ENCODE measurements at regions not wholly inside any gene's neighbourhood (a gene's known extent, or its start where the extent isn't known, plus 50 kb on each side); places are given as distances from the start of the nearest gene placed in this dataset.
"Not testable (repeated sequence)": the region's sequence is repeated elsewhere in the genome, so short reads cannot be mapped to it uniquely, and the experiment has no call there.

DNA sequence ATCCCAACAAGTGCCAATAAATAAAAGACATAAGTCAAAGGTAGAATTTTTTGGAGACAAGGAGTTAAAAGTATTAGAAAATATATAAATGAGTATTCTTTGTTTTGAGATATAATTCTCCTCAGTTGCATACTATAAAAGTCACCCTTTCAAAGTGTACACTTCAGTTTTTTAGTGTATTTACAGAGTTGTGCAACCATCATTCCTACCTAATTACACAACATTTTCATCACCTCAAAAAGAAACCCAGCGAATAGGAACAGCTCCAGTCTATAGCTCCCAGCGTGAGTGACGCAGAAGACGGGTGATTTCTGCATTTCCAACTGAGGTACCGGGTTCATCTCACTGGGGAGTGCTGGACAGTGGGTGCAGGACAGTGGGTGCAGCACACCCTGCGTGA lies 1175.7 kb downstream of the PCDH19 start:
- H3K4me2 ChIP-seq (ENCODE audit: low read length, poor library complexity, severe bottlenecking); H4K91ac ChIP-seq (ENCODE audit: low read length); H3K4ac ChIP-seq (ENCODE audit: low read depth in 1 of 2, low read length in 2 of 2); H3K27ac ChIP-seq (ENCODE audit: low read length, poor library complexity, severe bottlenecking); H3K18ac ChIP-seq (ENCODE audit: low read depth in 1 of 2, low read length in 2 of 2); H3K4me1 ChIP-seq (ENCODE audit: control insufficient read depth, insufficient read depth, low read depth, low read length); H3K9me3 ChIP-seq (ENCODE audit: control insufficient read depth, low read length); H3K9ac ChIP-seq (ENCODE audit: low read length); H3K14ac ChIP-seq (ENCODE audit: low read length in 2 of 2); H3K4me3 ChIP-seq (ENCODE audit: insufficient read depth in 1 of 2, low read depth in 1 of 2, low read length in 2 of 2); H3K23ac ChIP-seq (ENCODE audit: low read length in 2 of 2); H2BK12ac ChIP-seq (ENCODE audit: low read length in 2 of 2); H3K36me3 ChIP-seq (ENCODE audit: control insufficient read depth in 1 of 2, insufficient read depth in 2 of 2, low read depth in 1 of 2, low read length in 2 of 2); H2AFZ ChIP-seq (ENCODE audit: low read depth, low read length); H3K27me3 ChIP-seq (ENCODE audit: control insufficient read depth in 1 of 2, insufficient read depth in 1 of 2, low read length in 2 of 2); DNase-seq; H2BK120ac ChIP-seq (ENCODE audit: low read depth, low read length); H2BK5ac ChIP-seq (ENCODE audit: low read depth, low read length, poor library complexity, severe bottlenecking); H2BK15ac ChIP-seq (ENCODE audit: low read depth, poor library complexity, severe bottlenecking); H4K8ac ChIP-seq (ENCODE audit: low read length); H3K79me1 ChIP-seq (replicated peaks; ENCODE audit: low read length, poor library complexity, severe bottlenecking); H2AK5ac ChIP-seq (ENCODE audit: low read length, severe bottlenecking): not testable (repeated sequence)
- 83% methylated on average over 5 of the region's 6 CpGs for WGBS

DNA sequence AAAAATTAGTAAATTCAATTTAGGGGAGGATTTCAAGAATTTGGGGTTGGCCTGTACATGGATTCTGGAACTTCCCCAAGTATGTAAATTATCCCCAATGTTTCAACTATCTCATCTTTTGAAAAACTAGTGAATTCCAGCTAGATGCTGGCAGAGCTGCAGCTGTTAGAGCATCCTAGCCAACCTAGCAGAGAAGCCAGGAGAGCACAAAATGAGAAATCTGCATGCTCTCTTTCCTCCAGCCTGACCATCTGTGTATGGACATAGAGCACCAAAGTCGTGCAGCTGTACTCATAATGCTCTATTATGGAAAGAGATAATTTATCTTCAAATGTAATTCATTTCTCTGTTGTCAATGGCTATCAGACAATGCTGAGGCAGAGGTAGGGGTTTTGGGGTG lies 1217.7 kb downstream of the PCDH19 start:
- Histone ChIP-seq H3K9me3 (ENCODE audit: control insufficient read depth, low read length) (no peaks in the 10 kb centered on the region), H3K4me1 (ENCODE audit: control insufficient read depth, insufficient read depth, low read depth, low read length) (no peaks in the 10 kb centered on the region), H2BK5ac (ENCODE audit: low read depth, low read length, poor library complexity, severe bottlenecking) (no peak overlapping the region), H2BK120ac (ENCODE audit: low read depth, low read length) (no peak overlapping the region), H3K9ac (ENCODE audit: low read length) (no peak overlapping the region), H3K14ac (ENCODE audit: low read length in 2 of 2) (no peak overlapping the region), H4K91ac (ENCODE audit: low read length) (no peak overlapping the region), H3K23ac (ENCODE audit: low read length in 2 of 2) (no peak overlapping the region), H2BK12ac (ENCODE audit: low read length in 2 of 2) (no peak overlapping the region), H3K18ac (ENCODE audit: low read depth in 1 of 2, low read length in 2 of 2) (no peak overlapping the region), H3K27me3 (ENCODE audit: control insufficient read depth in 1 of 2, insufficient read depth in 1 of 2, low read length in 2 of 2) (no peaks in the 10 kb centered on the region), H2AK5ac (ENCODE audit: low read length, severe bottlenecking) (no peak overlapping the region), H2AFZ (ENCODE audit: low read depth, low read length) (no peak overlapping the region), H4K8ac (ENCODE audit: low read length) (no peak overlapping the region), H3K27ac (ENCODE audit: low read length, poor library complexity, severe bottlenecking) (no peak overlapping the region), H3K4me3 (ENCODE audit: insufficient read depth in 1 of 2, low read depth in 1 of 2, low read length in 2 of 2) (no peak overlapping the region), H3K36me3 (ENCODE audit: control insufficient read depth in 1 of 2, insufficient read depth in 2 of 2, low read depth in 1 of 2, low read length in 2 of 2) (no peaks in the 10 kb centered on the region), H3K4me2 (ENCODE audit: low read length, poor library complexity, severe bottlenecking) (no peak overlapping the region), H3K4ac (ENCODE audit: low read depth in 1 of 2, low read length in 2 of 2) (no peak overlapping the region), H2BK15ac (ENCODE audit: low read depth, poor library complexity, severe bottlenecking) (no peak overlapping the region), H3K79me1 (replicated peaks; ENCODE audit: low read length, poor library complexity, severe bottlenecking) (no peaks in the 10 kb centered on the region)
- WGBS, result no CpG with 5 or more reads among the region's 1 CpG
- no peak for DNase-seq

DNA sequence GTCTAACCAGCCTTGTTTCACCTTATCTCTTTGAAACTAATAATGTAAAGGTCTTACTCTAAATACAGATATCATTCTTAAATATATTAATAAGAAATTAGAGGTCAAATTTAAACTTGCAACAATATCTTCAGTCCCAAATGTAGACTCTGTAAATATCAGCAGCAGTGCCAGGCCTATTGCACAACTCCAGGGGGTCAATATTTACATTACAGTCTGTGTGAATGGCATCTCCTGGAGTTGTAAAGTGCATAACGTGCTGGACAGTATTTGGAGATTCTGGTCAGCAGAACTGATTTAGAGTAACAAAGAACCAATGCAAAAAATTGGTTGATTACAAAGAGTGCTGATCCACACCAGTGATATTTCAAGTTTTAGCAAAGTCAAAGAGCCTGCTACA lies 1225.9 kb downstream of the PCDH19 start:
- no peak overlapping the region for H3K18ac ChIP-seq (ENCODE audit: low read depth in 1 of 2, low read length in 2 of 2)
- H3K36me3 ChIP-seq (ENCODE audit: control insufficient read depth in 1 of 2, insufficient read depth in 2 of 2, low read depth in 1 of 2, low read length in 2 of 2), result no peaks in the 10 kb centered on the region
- no peaks in the 10 kb centered on the region for H3K27me3 ChIP-seq (ENCODE audit: control insufficient read depth in 1 of 2, insufficient read depth in 1 of 2, low read length in 2 of 2)
- no peak overlapping the region for H2BK15ac ChIP-seq (ENCODE audit: low read depth, poor library complexity, severe bottlenecking)
- H3K4me2 ChIP-seq (ENCODE audit: low read length, poor library complexity, severe bottlenecking), result no peak overlapping the region
- no peak overlapping the region for H3K9ac ChIP-seq (ENCODE audit: low read length)
- no peak overlapping the region for H3K4me3 ChIP-seq (ENCODE audit: insufficient read depth in 1 of 2, low read depth in 1 of 2, low read length in 2 of 2)
- no peak overlapping the region for H2BK12ac ChIP-seq (ENCODE audit: low read length in 2 of 2)
- no peak overlapping the region for H2BK5ac ChIP-seq (ENCODE audit: low read depth, low read length, poor library complexity, severe bottlenecking)
- H2BK120ac ChIP-seq (ENCODE audit: low read depth, low read length), result no peak overlapping the region
- no peak overlapping the region for H3K14ac ChIP-seq (ENCODE audit: low read length in 2 of 2)
- H3K4ac ChIP-seq (ENCODE audit: low read depth in 1 of 2, low read length in 2 of 2), result no peak overlapping the region
- H2AK5ac ChIP-seq (ENCODE audit: low read length, severe bottlenecking), result no peak overlapping the region
- no peak overlapping the region for H4K8ac ChIP-seq (ENCODE audit: low read length)
- no peaks in the 10 kb centered on the region for H3K79me1 ChIP-seq (replicated peaks; ENCODE audit: low read length, poor library complexity, severe bottlenecking)
- no peak overlapping the region for H3K23ac ChIP-seq (ENCODE audit: low read length in 2 of 2)
- H3K4me1 ChIP-seq (ENCODE audit: control insufficient read depth, insufficient read depth, low read depth, low read length), result no peaks in the 10 kb centered on the region
- H3K9me3 ChIP-seq (ENCODE audit: control insufficient read depth, low read length), result no peaks in the 10 kb centered on the region
- no peak overlapping the region for H2AFZ ChIP-seq (ENCODE audit: low read depth, low read length)
- WGBS, result 10% methylated on average over 1 of the region's 1 CpG
- no peak for DNase-seq
- no peak overlapping the region for H4K91ac ChIP-seq (ENCODE audit: low read length)
- no peak overlapping the region for H3K27ac ChIP-seq (ENCODE audit: low read length, poor library complexity, severe bottlenecking)

DNA sequence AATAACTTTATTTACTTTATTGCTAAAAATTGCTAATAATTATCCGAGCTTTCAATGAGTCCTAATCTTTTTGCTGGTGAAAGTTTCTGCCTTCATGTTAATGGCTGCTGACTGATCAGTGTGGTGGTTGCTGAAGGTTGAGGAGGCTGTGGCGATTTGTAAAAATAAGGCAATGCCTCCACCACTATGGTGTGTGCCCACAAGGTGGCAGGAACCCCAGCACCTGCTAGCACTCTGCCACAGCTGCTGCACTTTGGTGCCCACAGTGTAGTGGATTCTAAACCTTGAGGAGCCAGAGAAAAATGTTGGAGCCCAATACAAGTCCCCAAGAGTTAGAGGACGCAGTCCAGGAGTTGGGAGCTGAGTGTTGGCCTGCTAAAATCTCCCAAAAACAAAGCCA lies 1237.1 kb downstream of the PCDH19 start:
- H3K4me1 ChIP-seq (ENCODE audit: control insufficient read depth, insufficient read depth, low read depth, low read length), result no peaks in the 10 kb centered on the region
- no peak overlapping the region for H3K4me3 ChIP-seq (ENCODE audit: insufficient read depth in 1 of 2, low read depth in 1 of 2, low read length in 2 of 2)
- H3K9me3 ChIP-seq (ENCODE audit: control insufficient read depth, low read length), result no peaks in the 10 kb centered on the region
- no peak overlapping the region for H3K27ac ChIP-seq (ENCODE audit: low read length, poor library complexity, severe bottlenecking)
- no peak overlapping the region for H3K4ac ChIP-seq (ENCODE audit: low read depth in 1 of 2, low read length in 2 of 2)
- H4K8ac ChIP-seq (ENCODE audit: low read length), result no peak overlapping the region
- H2AFZ ChIP-seq (ENCODE audit: low read depth, low read length), result no peak overlapping the region
- no peaks in the 10 kb centered on the region for H3K36me3 ChIP-seq (ENCODE audit: control insufficient read depth in 1 of 2, insufficient read depth in 2 of 2, low read depth in 1 of 2, low read length in 2 of 2)
- no peak overlapping the region for H3K4me2 ChIP-seq (ENCODE audit: low read length, poor library complexity, severe bottlenecking)
- no peak for DNase-seq
- H3K14ac ChIP-seq (ENCODE audit: low read length in 2 of 2), result no peak overlapping the region
- no peak overlapping the region for H3K18ac ChIP-seq (ENCODE audit: low read depth in 1 of 2, low read length in 2 of 2)
- no peaks in the 10 kb centered on the region for H3K27me3 ChIP-seq (ENCODE audit: control insufficient read depth in 1 of 2, insufficient read depth in 1 of 2, low read length in 2 of 2)
- H2AK5ac ChIP-seq (ENCODE audit: low read length, severe bottlenecking), result no peak overlapping the region
- H3K23ac ChIP-seq (ENCODE audit: low read length in 2 of 2), result no peak overlapping the region
- H3K9ac ChIP-seq (ENCODE audit: low read length), result no peak overlapping the region
- H2BK5ac ChIP-seq (ENCODE audit: low read depth, low read length, poor library complexity, severe bottlenecking), result no peak overlapping the region
- H4K91ac ChIP-seq (ENCODE audit: low read length), result no peak overlapping the region
- no peak overlapping the region for H2BK12ac ChIP-seq (ENCODE audit: low read length in 2 of 2)
- WGBS, result 73% methylated on average over 2 of the region's 3 CpGs
- no peak overlapping the region for H2BK120ac ChIP-seq (ENCODE audit: low read depth, low read length)
- H3K79me1 ChIP-seq (replicated peaks; ENCODE audit: low read length, poor library complexity, severe bottlenecking), result no peaks in the 10 kb centered on the region
- H2BK15ac ChIP-seq (ENCODE audit: low read depth, poor library complexity, severe bottlenecking), result no peak overlapping the region
